HTR-8/SVneo (cell line): ENCODE measurements at regions not wholly inside any gene's neighbourhood (a gene's known extent, or its start where the extent isn't known, plus 50 kb on each side); places are given as distances from the start of the nearest gene placed in this dataset.
A peak's percentile ranks its signal among the peaks of the same experiment; 100 is the strongest.
"Not testable (repeated sequence)": the region's sequence is repeated elsewhere in the genome, so short reads cannot be mapped to it uniquely, and the experiment has no call there.

Source experiments
- DNase-seq: peaks from one replicate; pipeline ENCODE4 v3.0.0; 2011; ENCODE audit warnings: low spot score, mixed read lengths; ENCODE audit not compliant: insufficient read length
- FAIRE-seq: peaks from 2 replicates; lab custom pipeline; 2011; peaks lifted over from hg19 to GRCh38; lab: Jason Lieb, UNC

DNA sequence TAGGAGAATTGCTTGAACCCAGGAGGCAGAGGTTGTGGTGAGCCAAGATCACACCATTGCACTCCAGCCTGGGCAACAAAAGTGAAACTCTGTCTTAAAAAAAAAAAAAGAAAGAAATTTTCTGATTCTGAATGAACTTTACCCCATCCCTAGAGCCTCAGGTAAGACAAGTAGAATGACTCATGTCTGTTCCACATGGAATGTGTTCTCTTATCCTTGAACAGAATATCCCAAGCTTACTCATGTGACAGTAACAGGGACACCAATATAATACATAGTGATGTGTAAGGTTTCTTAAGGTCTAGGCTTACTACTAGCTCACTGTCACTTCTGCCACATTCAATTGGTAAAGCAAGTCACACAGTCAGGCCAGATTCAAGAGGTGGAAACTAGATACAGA, 219.6 kb upstream of the BTBD3 start:
- no peak for FAIRE-seq
- no peak for DNase-seq

DNA sequence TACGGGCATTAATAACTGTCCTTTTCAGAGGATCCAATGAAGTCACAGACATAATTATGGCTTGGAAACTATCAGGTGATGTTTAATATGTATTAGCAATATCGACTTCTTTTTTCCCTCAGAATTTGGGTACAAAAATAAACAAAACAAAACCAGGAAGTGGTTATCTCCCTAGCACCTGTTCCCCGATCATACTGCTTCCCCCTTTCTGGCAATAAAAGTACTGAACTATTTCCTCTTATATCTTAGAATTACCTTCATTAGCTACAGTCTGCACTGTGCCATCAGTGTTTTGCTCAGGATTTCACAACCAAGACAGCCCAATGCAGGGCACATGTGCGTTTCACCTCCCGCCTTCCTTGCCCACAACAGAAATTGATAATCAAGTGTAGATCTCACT, 216.9 kb upstream of the BTBD3 start:
- DNase-seq (no peak), FAIRE-seq (no peak)

DNA sequence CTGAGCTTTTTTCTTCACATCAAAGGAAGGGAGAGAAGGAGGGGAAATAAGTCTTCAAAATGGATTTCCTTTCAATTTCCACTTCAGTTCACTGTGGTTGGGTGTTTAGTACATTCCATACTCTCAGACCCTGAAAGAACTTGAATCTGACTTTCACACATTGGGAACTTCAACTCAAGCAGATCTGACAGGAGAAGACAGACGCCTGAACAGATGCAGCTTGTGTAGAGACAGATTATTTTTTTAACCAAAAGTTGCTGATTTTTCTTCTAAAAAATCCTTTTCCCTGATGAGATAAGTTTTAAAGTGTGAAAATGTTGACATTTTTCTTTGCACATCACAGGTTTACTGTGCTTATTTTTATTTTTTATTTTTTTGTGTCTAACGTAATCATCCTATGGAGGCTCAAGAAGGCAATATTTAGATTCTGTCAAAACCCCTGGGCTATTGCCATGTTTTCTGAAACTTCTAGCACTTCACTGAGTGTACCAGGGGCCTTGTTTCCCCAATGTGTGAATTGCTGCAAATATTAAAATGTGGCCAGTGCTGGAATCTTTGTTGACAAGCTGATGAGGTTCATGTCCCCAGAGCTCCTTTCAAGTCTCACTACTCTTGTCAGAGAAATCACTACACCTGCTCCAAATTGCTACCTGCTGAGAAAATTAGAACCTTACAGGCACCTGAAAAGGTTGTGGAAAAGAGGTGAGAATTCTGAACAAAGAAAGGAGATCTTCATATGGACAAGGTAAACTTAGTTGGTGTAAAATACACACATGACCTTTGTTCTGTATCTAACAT, 214.8 kb upstream of the BTBD3 start:
- DNase-seq (no peak), FAIRE-seq (no peak)

DNA sequence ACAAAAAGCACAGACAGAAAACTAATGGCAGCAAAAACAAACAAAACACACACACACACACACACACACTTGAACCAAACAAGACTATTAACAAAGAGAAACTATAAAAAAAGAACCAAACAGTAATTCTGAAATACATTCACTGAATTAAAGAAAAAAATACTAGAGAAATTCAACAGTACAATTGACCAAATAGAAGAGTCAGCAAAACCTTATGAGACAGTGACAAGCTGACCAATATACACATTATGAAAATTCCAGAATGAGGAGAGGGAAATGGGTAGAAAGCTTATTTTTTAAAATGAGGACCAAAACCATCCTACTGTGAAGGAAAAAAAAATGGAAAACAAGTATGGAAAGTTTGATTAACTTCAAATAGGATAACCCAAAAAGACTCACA, 212.2 kb upstream of the BTBD3 start:
- FAIRE-seq (no peak), DNase-seq (no peak)

DNA sequence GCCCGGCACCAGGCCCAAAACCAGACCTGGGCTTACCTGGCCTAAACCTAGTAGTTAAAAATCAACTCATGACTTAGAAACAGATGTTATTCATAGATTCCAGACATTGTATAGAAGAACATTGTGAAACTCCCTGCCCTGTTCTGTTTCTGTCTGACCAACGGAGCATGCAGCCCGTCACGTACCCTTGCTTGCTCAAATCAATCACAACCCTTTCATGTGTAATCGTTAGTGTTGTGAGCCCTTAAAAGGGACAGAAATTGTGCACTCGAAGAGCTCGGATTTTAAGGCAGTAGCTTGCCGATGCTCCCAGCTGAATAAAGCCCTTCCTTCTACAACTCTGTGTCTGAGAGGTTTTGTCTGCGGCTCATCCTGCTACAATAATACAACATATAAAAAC, 209.5 kb upstream of the BTBD3 start:
- FAIRE-seq, DNase-seq: not testable (repeated sequence)

DNA sequence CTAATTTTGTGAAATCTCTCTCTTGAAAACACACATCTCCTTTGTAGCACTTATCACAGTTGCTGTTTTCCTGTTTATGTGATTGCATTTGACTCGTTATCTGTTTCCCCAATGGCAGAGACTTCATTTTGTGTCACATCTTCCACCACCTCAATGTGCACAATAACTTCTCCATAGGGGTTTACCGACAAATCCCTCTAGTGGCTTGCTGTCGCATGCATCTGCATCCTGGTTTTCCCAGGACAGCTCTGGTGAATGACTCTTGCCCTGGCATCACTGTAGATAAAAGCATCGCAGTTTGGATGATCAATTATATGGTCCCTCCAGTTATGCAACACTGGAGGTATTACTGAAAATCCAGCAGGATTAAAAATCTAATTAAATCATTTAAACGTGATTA, 206.5 kb upstream of the BTBD3 start:
- DNase-seq: no peak
- no peak for FAIRE-seq

DNA sequence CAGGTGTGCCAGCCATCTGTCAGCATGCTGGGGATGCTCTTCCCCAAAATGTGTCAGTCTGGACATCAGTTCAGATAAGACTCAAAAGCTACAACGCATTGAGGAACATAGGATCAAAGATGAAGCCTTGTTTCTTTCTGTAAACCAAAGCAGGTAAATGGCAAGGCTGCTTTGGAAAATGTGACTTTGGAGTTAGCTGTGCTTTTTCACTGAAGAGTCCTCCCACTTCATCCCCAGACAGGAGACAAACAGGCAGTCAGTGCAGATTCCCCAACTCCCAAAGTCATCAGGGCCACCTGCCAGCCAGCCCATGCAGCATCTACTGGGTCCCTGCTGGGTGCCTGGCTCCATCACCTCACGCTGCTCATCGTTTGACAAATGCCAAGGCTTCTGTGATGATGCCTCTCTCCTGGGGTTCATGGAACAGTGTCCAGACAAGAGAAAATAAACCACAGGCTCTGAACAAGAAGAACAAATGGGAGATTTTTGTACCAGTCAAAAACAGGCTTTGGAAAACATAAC, 205.0 kb upstream of the BTBD3 start:
- FAIRE-seq: no peak
- DNase-seq: no peak

DNA sequence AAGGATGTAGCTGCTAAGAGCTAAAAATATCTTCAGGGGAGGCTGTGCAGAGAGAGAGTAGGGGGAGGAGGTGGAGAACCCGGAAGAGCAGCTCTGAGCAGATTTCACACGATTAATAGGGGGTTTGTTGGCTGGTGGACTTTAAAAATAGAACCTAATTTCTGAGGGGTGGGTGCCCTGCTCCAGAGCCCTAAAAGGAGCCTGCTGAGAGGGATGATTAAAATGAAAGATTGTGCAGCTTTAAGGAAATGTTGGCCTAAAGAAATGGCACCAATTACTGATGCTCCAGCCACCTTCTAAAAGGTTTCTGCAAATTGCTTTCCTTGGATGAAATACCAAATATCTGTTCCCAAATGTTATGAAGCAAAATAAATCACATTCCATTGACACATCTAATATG, 202.8 kb upstream of the BTBD3 start:
- FAIRE-seq (no peak), DNase-seq (no peak)

DNA sequence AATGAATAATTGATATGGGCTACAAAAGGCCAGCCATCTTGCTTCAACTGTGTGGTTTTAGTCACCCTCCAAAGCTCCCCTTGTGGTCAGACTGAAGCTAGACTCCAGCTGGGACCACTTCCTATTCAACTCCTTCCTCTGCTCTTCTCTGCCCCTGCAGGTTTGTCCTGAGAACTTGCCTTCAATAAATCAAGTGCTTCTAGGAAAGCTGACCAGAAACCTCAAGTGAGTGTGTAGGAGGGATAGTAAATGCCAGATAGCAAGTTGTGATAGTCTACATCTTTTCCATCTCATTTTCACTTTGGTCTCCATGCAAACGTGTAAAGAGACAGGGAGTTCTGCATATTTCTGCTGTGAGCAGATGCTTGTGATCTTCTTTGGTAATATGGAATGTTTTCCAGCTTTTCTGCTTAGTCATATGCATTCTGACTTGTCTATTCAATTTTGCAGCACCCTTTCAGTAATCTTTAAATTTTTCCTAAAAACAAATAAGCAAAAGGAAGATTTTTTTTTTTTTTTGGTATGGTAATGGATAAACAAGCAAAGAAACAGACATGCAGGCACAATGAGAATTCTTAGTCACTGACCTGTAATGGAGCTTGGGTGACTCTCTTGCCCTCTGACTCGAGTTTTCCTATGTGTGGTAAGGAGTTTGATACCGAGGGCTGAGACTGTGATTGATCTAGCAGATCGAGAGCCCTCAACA, 201.3 kb upstream of the BTBD3 start:
- FAIRE-seq (peak; percentile 86), DNase-seq (peak; percentile 77)

DNA sequence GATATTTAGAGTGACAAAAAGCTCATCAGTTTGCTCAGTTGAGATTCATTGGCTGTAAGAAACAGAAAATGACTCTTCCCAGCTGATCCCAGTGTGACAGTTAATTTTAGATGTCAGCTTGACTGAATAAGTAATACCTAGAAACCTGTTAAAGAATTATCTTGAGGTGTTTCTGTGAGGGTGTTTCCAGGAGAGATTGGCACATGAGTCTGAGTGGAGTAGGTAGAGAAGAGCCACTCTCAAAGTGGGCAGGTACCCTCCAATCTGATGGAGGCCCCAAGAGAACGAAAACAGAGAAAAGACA, 200.8 kb upstream of the BTBD3 start:
- no peak for DNase-seq
- no peak for FAIRE-seq

DNA sequence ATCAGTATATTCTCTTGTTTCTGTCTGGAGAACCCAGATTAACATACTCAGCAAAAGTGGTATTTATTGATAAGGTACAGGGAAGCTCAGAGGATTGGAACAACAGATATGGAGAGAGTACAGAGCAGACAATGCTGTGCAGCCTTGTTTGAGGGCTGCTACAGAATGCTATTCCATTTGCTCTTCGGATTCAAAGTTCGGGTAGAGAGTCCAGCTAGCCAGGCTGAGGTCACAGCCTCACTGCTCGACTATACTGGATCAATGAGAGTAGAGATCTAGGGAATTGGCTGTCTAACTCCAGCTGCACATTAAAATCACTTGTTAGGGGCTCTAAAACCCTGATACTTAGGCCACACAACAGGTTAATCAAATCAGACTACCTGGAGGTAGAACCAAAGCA, 200.1 kb upstream of the BTBD3 start:
- FAIRE-seq: no peak
- no peak for DNase-seq

DNA sequence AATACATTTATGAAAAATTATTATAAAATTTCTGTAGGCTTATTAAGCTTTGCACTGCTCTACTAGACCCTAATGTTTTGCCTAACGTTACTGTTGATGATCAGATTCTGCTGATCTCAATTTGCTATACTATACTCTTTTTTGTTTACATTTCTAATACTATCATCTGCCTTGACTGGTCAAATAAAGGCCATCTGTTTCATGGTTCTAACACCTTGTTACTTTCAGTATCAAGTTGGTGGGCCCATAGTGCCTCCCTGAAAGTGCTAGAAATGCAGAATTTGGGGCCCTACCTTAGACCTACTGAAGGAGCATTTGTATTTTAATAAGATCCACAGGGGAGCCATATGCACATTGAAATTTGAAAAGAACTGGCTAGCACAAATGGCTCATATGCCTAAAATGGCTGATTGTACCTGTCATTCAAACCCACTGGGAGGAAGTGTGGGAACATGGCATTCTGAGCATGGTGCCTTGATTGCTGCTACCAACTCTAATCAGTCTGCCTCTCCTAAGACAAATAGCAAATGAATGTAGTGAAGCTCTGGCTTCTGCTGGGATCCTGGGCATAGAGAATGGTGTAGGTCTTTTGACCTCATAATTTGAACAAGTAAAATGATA, 199.1 kb upstream of the BTBD3 start:
- DNase-seq (no peak), FAIRE-seq (no peak)

DNA sequence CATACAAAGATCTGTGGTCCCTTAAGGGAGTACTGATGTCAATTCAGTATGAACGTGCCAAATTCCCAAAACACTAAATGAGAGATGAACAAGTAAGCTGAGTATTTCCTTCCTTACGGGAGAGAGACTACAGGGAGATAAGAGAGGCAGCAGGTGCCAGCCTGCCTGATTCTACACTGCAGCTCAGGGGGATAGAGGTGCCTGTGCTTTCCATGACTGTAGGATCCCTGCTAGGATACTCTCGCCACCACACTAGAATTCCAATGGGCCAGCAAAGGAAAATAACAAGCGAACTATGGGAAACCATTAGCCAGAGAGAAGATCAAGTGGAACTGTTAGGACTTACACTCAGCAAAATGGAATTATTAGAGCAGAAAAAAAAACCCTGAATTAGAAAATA, 198.5 kb upstream of the BTBD3 start:
- FAIRE-seq: no peak
- no peak for DNase-seq

DNA sequence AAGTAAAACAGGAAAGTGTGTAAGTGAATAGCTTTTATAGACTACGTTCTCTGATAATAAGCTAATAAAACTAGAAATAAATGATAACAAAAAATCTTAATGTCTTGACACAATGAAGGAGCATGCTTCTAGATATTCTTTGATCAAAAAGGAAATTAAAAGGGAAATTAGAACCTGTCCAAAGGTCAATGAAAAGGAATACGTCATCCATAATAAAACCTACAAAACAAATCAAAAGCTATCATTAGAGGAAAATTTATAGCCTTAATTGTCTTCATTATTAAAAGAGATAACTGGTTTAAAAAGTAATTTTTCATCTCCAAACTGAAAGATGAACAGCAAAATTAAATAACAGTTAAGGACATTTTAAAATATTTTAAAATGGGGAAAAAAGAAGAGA, 196.3 kb upstream of the BTBD3 start:
- no peak for DNase-seq
- no peak for FAIRE-seq

DNA sequence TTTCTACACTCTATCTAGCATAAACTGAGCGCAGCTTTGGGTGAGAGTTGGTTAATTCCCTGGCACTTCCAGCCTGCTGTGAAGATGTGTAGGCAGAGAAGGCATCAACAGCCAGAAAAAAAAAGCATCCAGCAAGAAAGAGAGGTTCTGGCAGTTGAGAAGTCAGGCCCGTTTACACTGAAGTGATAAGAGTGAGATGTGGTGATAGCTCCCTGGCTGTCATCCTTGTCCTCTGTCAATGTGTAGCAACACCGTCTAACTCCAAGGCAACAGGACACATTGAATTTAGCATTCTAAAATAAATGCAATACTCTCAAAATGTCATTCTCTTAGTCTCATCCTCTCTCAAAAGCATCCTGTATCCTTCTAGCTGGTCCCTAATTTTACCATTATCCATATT, 193.6 kb upstream of the BTBD3 start:
- FAIRE-seq (no peak), DNase-seq (no peak)

DNA sequence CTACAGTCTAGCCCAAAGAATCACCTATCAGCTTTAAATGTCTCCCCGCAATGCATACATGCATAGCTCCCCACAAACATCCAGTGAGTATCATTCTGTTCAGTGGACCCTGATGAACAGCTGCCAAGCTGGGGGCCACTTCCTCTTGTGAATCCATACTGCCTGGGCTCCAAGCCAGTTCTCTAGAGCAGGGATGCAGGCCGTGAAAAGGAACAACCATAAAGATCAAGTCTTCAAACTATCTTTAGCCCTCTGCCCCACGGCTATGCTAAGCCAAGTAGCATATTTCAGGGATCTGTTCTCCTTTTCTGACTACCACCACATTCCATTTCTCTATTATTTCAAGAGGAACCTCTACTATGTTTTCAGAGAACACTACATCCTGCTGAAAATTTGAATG, 191.7 kb upstream of the BTBD3 start:
- DNase-seq (no peak), FAIRE-seq (no peak)

DNA sequence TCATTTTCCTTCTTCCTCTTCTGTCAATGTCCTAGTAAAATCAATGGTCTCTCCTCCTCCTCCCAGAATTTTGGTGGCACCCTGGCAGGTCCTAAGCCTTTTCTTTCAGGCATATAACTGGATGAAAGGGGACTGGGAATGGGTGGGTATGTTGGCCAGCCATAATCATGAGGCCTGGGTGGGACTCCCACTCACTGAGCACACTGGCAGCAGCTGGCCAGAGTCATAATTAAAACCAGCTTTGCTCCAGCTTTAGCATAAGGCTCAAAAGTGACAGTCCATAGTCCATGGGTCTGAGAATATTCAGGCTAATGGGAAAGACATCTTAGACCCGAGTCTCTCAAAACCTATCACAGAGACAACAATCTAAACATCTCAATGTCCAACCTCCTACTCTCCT, 190.0 kb upstream of the BTBD3 start:
- DNase-seq: no peak
- no peak for FAIRE-seq

DNA sequence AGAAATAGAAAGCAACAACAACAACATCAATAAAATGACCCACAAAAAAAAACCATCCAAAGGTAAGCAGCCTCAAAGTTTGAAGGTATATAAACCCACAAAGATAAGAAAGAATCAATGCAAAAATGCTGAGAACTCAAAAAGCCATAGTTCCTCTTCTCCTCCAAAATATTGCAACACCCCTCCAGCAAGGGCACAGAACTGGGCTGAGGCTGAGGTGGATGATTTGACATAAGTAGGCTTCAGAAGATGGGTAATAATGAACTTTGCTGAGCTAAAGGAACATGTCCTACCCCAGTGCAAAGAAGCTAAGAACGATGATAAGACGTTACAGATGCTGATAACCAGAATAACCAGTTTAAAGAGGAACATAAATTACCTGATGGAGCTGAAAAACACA, 188.8 kb upstream of the BTBD3 start:
- DNase-seq (no peak), FAIRE-seq (no peak)

DNA sequence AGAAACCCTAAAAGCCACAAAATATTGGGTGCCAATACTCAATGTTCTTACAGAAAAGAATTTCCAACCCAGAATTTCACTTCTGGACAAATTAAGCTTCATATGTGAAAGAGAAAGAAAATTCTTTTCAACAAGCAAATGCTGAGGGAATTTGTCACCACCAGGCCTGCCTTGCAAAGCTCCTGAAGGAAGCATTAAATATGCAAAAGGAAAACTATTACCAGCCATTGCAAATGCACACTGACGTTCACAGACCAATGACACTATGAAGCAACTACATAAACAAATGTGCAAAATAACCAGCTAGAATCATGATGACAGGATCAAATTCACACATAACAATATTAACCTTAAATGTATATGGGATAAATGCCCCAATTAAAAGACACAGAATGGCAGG, 187.9 kb upstream of the BTBD3 start:
- no peak for FAIRE-seq
- DNase-seq: no peak

DNA sequence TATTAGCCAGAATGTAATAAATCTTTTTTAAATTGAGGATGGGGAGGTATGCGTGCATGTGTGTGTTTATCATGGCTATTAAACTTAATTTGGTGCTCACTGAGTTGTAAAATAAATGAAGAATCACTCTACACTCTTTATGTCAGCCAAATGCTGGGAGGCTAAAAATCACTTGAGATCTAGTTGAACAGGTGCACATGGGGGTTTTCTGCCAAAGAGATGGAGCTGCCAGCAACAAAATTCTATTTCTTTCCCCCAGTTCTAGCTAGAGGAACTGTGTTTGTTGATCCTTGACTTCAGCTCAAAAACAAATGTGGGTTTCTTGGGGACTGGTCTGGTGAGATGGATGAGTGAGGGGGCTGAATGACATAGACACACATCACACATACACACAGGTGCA, 183.3 kb upstream of the BTBD3 start:
- no peak for DNase-seq
- no peak for FAIRE-seq

DNA sequence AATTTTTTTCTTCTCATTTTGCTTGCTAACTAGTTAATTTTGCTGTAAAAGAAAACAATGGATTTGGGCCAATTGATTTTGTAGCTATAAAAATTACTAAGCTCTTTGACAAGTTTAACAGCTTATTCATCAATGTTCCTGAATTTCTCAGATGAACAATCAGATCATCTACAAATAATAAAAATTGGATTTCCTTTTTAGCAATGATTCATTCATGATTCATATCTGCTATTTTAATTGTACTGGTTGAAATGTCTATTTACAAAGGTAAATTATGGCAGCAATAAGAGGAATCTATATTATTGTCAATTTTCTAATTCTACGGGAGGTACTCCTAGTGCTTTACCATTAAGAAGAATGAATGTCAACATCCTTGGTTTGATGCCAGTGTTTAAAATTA, 178.8 kb upstream of the BTBD3 start:
- DNase-seq (no peak), FAIRE-seq (no peak)

DNA sequence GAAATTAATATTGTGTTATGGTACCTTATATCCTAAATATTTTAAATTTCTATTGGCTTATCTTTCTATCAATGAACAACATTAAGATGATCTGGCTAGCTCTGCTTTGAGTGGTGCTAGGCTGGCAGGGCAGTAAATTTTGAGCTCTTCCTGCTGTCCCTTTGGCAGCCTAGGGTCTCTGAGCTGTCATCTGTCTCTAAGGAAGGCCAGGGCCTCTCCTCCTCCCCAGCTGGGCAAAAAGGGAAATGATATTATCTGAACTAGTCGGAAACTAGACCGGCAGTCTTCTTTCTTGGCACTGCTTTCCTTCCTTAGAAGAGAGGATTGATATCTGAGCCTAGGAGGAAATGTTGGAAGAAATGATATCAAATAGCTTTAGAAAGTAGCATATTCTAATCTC, 176.7 kb upstream of the BTBD3 start:
- FAIRE-seq (no peak), DNase-seq (no peak)
